ENCODE measurements at regions not wholly inside any gene's neighbourhood (a gene's known extent, or its start where the extent isn't known, plus 50 kb on each side); places are given as distances from the start of the nearest gene placed in this dataset.

DNA sequence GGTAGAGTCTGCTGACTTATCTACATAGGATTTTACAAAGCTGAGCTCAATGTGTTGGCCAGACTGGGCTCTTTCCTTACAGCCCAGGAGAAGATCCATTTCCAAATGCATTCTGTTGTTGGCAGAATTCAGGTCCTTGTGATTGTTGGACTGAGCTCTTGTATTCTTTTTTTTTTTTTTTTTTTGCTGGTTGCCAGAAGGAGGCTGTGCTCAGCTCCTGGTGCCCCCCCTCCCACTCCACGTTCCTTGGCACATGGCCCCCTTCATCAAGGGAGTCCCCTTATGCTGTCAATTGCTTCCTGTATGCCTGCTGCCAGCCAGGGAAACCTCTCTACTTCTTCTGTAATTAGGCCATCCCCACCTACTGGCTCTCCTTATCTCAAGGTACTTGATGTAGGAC, 518.1 kb upstream of the AKR1E2 start:
- TF ChIP-seq, protein P1, sequence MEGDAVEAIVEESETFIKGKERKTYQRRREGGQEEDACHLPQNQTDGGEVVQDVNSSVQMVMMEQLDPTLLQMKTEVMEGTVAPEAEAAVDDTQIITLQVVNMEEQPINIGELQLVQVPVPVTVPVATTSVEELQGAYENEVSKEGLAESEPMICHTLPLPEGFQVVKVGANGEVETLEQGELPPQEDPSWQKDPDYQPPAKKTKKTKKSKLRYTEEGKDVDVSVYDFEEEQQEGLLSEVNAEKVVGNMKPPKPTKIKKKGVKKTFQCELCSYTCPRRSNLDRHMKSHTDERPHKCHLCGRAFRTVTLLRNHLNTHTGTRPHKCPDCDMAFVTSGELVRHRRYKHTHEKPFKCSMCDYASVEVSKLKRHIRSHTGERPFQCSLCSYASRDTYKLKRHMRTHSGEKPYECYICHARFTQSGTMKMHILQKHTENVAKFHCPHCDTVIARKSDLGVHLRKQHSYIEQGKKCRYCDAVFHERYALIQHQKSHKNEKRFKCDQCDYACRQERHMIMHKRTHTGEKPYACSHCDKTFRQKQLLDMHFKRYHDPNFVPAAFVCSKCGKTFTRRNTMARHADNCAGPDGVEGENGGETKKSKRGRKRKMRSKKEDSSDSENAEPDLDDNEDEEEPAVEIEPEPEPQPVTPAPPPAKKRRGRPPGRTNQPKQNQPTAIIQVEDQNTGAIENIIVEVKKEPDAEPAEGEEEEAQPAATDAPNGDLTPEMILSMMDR (IDR thresholded peaks at IDR 0.05; ENCODE audit: extremely low read depth in 1 of 2, insufficient read depth in 1 of 2, low read depth in 1 of 2, low read length in 2 of 2), result no peak
- TF ChIP-seq JUN (IDR thresholded peaks at IDR 0.05; ENCODE audit: borderline replicate concordance, insufficient read depth, insufficient read length, low read depth) (no peak), EZH2 (IDR thresholded peaks at IDR 0.05; ENCODE audit: borderline replicate concordance, low read depth, low read length, severe bottlenecking) (no peak), FOS (IDR thresholded peaks at IDR 0.05; ENCODE audit: borderline replicate concordance, insufficient read depth, low read length) (no peak), GATA2 (IDR thresholded peaks at IDR 0.05; ENCODE audit: insufficient read depth, insufficient read length, low read depth, low read length) (no peak), POLR2A (IDR thresholded peaks at IDR 0.05; ENCODE audit: low read depth, low read length) (no peak), MYC (IDR thresholded peaks at IDR 0.05; ENCODE audit: low read depth, low read length) (no peak)
- Histone ChIP-seq H3K4me2 (ENCODE audit: insufficient read depth, low read length) (no peak overlapping the region), H3K4me3 (replicated peaks in 1 of 3; ENCODE audit: insufficient read depth in 1 of 3, low read depth in 1 of 3, low read length in 3 of 3) (no peak overlapping the region), H3K9ac (replicated peaks; ENCODE audit: extremely low read depth, insufficient read depth, low read length) (no peak overlapping the region), H3K9me3 (replicated peaks; ENCODE audit: control insufficient read depth, insufficient read depth, low read length) (no peaks in the 10 kb centered on the region), H3K27me3 (ENCODE audit: control insufficient read depth in 2 of 2, insufficient read depth in 2 of 2, low read length in 2 of 2) (no peaks in the 10 kb centered on the region), H4K20me1 (replicated peaks; ENCODE audit: control insufficient read depth, extremely low read depth, insufficient read depth, low read length) (no peaks in the 10 kb centered on the region), H3K36me3 (ENCODE audit: control insufficient read depth in 2 of 2, extremely low read depth in 1 of 2, insufficient read depth in 2 of 2, low read length in 2 of 2) (no peaks in the 10 kb centered on the region), H3K27ac (ENCODE audit: insufficient read depth, low read depth, low read length) (no peak overlapping the region), H3K9me1 (replicated peaks; ENCODE audit: control insufficient read depth, extremely low read depth, insufficient read depth, low read length) (no peaks in the 10 kb centered on the region), H2AFZ (ENCODE audit: low read depth, low read length) (no peak overlapping the region), H3K4me1 (ENCODE audit: control insufficient read depth, extremely low read depth, insufficient read depth, low read length) (peaks cover 5% of the 10 kb centered on the region), H3K79me2 (ENCODE audit: control insufficient read depth, insufficient read depth, low read length) (no peaks in the 10 kb centered on the region)
- BruUV-seq (replicated peaks), result no TSS peak
- FAIRE-seq (no peak), DNase-seq (ENCODE audit: low read depth, low spot score) (no peak)
- POLR2A ChIA-PET, result no interaction called here
- dilution Hi-C loops (cut with MboI; ENCODE audit: extremely low pct_ligation_motif_present, low sequenced_read_pairs) (no loop called here), intact Hi-C loops (cut with micrococcal nuclease) (no loop called here)
- CTCF ChIA-PET, result interaction anchor here (1.1 kb wide), 1 partner anchor 1097 kb away, joined by 3 read pairs; no protein-coding TSS in a partner anchor
